Lower leg skin (tissue), 3 donors: ENCODE measurements at regions not wholly inside any gene's neighbourhood (a gene's known extent, or its start where the extent isn't known, plus 50 kb on each side); places are given as distances from the start of the nearest gene placed in this dataset.

Experiments
- POLR2A ChIP-seq, 2 donors: fragments of 450-650 bp; IDR thresholded peaks; one replicate each; pipeline ENCODE4 v1.6.1; 2016 to 2017; ENCODE audit warnings: antibody characterized with exemption in 2 of 2, mild to moderate bottlenecking in 1 of 2, moderate library complexity in 1 of 2
- TF ChIP-seq, protein P1 (sequence below), 3 donors: fragments of 450-650 bp; IDR thresholded peaks; one replicate each; pipeline ENCODE4 v1.5.1; 2016; ENCODE audit warnings: antibody characterized with exemption in 3 of 3, mild to moderate bottlenecking in 3 of 3, moderate library complexity in 2 of 3

DNA sequence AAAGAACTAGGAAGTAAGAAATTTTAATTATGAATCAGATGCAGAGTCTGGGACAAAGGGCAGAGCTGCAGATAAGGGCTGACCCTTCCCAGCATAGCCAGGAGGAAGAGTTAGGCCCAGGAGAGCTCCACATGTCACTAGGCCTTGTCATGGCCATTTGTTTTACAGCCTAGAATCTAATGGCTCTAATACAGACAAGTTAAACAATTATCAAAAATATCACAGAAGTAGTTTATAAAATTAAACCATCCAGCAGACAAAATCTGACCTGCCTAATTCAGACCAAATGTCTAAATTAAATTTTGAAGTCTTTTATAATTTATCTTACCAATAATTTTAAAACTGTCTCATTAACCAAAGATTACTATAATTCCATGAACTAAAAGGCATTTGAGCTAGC is 1369.5 kb downstream of the CDH11 start:
- TF ChIP-seq, protein P1, sequence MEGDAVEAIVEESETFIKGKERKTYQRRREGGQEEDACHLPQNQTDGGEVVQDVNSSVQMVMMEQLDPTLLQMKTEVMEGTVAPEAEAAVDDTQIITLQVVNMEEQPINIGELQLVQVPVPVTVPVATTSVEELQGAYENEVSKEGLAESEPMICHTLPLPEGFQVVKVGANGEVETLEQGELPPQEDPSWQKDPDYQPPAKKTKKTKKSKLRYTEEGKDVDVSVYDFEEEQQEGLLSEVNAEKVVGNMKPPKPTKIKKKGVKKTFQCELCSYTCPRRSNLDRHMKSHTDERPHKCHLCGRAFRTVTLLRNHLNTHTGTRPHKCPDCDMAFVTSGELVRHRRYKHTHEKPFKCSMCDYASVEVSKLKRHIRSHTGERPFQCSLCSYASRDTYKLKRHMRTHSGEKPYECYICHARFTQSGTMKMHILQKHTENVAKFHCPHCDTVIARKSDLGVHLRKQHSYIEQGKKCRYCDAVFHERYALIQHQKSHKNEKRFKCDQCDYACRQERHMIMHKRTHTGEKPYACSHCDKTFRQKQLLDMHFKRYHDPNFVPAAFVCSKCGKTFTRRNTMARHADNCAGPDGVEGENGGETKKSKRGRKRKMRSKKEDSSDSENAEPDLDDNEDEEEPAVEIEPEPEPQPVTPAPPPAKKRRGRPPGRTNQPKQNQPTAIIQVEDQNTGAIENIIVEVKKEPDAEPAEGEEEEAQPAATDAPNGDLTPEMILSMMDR (IDR thresholded peaks at IDR 0.05): no peak
- no peak for TF ChIP-seq POLR2A (IDR thresholded peaks at IDR 0.05)
